ENCODE measurements at regions not wholly inside any gene's neighbourhood (a gene's known extent, or its start where the extent isn't known, plus 50 kb on each side); places are given as distances from the start of the nearest gene placed in this dataset.

GRCh38 chr15:47179988-47180387 is 537.3 kb upstream of the SEMA6D start:
- no peak for DNase-seq

- DNase-seq = no peak
Measured at GRCh38 chr15:47182818-47183217, 534.5 kb upstream of the SEMA6D start.

GRCh38 chr15:47184003-47184907 is 533.0 kb upstream of the SEMA6D start:
- peak; percentile 8 for DNase-seq

- no peak for DNase-seq
Measured at GRCh38 chr15:47184908-47185801, 532.1 kb upstream of the SEMA6D start.

- no peak for DNase-seq
Measured at GRCh38 chr15:47186075-47186474, 531.2 kb upstream of the SEMA6D start.

GRCh38 chr15:47188758-47189507 is 528.4 kb upstream of the SEMA6D start:
- no peak for DNase-seq

- peak; percentile 27 for DNase-seq
Measured at GRCh38 chr15:47194718-47195117, 522.6 kb upstream of the SEMA6D start.

- peak; percentile 81 for DNase-seq
Measured at GRCh38 chr15:47196048-47196447, 521.3 kb upstream of the SEMA6D start.

- no peak for DNase-seq
Measured at GRCh38 chr15:47203993-47204392, 513.3 kb upstream of the SEMA6D start.

GRCh38 chr15:47206358-47206978 is 510.8 kb upstream of the SEMA6D start:
- DNase-seq = no peak

- no peak for DNase-seq
Measured at GRCh38 chr15:47209591-47209990, 507.7 kb upstream of the SEMA6D start.

- no peak for DNase-seq
Measured at GRCh38 chr15:47212222-47213010, 504.9 kb upstream of the SEMA6D start.

GRCh38 chr15:47213883-47214282 is 503.4 kb upstream of the SEMA6D start:
- DNase-seq = no peak

- no peak for DNase-seq
Measured at GRCh38 chr15:47218295-47218694, 499.0 kb upstream of the SEMA6D start.

- DNase-seq = no peak
Measured at GRCh38 chr15:47244361-47244760, 472.9 kb upstream of the SEMA6D start.

GRCh38 chr15:47246317-47246716 is 471.0 kb upstream of the SEMA6D start:
- no peak for DNase-seq

GRCh38 chr15:47258521-47258920 is 458.8 kb upstream of the SEMA6D start:
- DNase-seq = no peak

- no peak for DNase-seq
Measured at GRCh38 chr15:47265686-47266085, 451.6 kb upstream of the SEMA6D start.

- DNase-seq = no peak
Measured at GRCh38 chr15:47266566-47266965, 450.7 kb upstream of the SEMA6D start.

- DNase-seq = no peak
Measured at GRCh38 chr15:47273864-47274263, 443.4 kb upstream of the SEMA6D start.

GRCh38 chr15:47283246-47283645 is 434.1 kb upstream of the SEMA6D start:
- DNase-seq = no peak

GRCh38 chr15:47288794-47289193 is 428.5 kb upstream of the SEMA6D start:
- DNase-seq = no peak
